Activated naive CD4-positive, alpha-beta T cell treated with anti-CD3 and anti-CD28 coated beads, Interleukin-2, amount 10 ng/mL, durations not matched to agents 7 days and 5 days (primary cell): ENCODE measurements at regions not wholly inside any gene's neighbourhood (a gene's known extent, or its start where the extent isn't known, plus 50 kb on each side); places are given as distances from the start of the nearest gene placed in this dataset.

Experiments used
- CTCF ChIA-PET: fragments of 350-600 bp; sonication (Branson Sonifier 250); formaldehyde crosslinking; loops from one replicate; lab custom pipeline; 2021; ENCODE audit warnings: antibody characterized with exemption; lab: Charles Lee
- DNase-seq: peaks from one replicate; pipeline ENCODE4 v3.0.0-alpha.2; 2020
- H3K27ac Mint-ChIP-seq: one replicate; pipeline ENCODE4 v1.8.0; 2021; ENCODE audit warnings: mild to moderate bottlenecking, moderate library complexity, mixed read lengths
- H3K27me3 Mint-ChIP-seq: one replicate; pipeline ENCODE4 v1.8.0; 2021; ENCODE audit warnings: mild to moderate bottlenecking, mixed read lengths
- H3K36me3 Mint-ChIP-seq: one replicate; pipeline ENCODE4 v1.8.0; 2021; ENCODE audit warnings: mixed read lengths
- H3K4me1 Mint-ChIP-seq: one replicate; pipeline ENCODE4 v1.8.0; 2021; ENCODE audit warnings: mixed read lengths
- H3K4me3 Mint-ChIP-seq: one replicate; pipeline ENCODE4 v1.8.0; 2021; ENCODE audit warnings: mild to moderate bottlenecking, moderate library complexity, mixed read lengths
- H3K9me3 Mint-ChIP-seq: one replicate; pipeline ENCODE4 v1.8.0; 2021; ENCODE audit warnings: mixed read lengths

DNA sequence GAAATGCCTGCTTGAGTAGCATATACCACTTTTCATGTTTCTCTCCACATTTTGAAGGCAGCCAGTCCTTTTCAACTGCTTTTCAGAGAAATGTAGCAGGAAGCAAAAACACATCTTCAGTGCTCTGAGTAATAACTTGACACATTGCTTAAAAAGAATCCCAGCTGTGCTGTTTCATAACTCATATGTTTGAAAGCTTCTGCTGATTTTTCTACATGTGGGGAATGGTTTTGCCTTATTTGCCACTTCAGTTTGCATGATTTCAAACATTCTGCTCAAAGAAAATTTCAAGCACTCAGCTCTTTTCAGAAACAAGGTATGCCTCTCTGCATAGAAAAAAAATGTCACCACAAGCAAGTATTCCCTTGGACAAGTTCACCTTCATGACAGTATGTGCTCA is 732.8 kb downstream of the POM121L12 start:
- no peaks in the 10 kb centered on the region for H3K27me3 Mint-ChIP-seq
- no peak overlapping the region for H3K27ac Mint-ChIP-seq
- no peak overlapping the region for H3K4me3 Mint-ChIP-seq
- DNase-seq: no peak
- H3K4me1 Mint-ChIP-seq: no peaks in the 10 kb centered on the region
- CTCF ChIA-PET: no interaction called here
- no peaks in the 10 kb centered on the region for H3K36me3 Mint-ChIP-seq
- peaks cover 50% of the 10 kb centered on the region for H3K9me3 Mint-ChIP-seq

DNA sequence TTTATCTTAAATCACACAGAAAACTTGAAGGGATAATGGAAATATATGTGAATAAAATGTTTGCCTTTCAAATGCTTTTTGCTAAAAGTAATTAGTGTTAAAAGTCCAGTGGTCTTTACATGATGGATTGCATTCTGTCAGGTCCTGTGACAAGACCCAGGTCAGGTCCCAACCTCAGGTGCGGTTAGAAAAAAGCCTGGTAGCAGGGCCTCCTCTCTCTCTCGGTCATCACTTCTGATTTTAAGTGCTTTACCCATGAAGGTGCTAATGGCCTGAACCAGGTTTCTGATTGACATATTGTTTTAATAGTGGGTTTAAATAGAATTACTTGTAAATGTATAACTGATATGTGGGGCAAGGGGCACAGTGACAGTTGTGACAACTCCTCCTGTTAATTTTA is 736.3 kb downstream of the POM121L12 start:
- H3K4me3 Mint-ChIP-seq: no peak overlapping the region
- no peak overlapping the region for H3K27ac Mint-ChIP-seq
- peaks cover 36% of the 10 kb centered on the region for H3K9me3 Mint-ChIP-seq
- H3K36me3 Mint-ChIP-seq: no peaks in the 10 kb centered on the region
- no peaks in the 10 kb centered on the region for H3K27me3 Mint-ChIP-seq
- no peak for DNase-seq
- CTCF ChIA-PET: no interaction called here
- no peaks in the 10 kb centered on the region for H3K4me1 Mint-ChIP-seq

DNA sequence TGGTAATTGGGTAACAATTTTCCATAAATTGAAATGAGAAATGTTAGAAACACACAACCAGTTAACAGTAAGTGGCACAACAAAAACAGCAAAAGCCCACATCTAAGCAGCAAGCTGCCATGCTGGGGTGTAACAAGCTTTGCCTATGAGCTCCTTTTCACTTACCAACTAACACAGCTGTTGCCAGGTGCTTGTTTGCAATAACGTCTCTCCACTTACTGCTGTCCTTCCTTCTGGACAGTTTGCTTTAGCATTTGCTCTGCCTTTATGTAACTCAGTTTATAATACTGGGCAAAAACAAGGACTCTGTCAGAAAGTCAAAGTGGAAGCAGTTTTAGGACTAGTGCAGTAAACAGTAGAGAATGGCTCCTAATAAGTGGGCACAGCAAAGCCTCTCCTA is 740.9 kb downstream of the POM121L12 start:
- no peaks in the 10 kb centered on the region for H3K4me1 Mint-ChIP-seq
- CTCF ChIA-PET: no interaction called here

DNA sequence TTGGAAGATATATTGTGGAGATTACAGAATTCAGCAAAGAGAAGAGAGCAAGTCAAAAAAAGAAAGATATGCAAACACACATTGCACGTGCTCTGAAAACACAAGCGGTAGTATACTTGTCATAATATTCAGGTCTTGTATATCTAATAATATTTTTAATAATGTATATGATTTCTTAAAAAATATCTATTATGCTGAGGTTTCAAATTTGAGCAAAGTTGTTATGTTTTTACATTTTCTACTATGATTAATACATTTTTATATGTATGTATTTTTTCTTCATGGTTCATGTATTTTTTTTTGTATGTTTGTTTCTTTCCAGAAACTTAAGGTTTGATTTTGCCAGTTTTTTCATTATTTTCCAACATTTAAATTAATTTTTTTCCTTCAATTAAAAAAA is 752.4 kb upstream of the VSTM2A start:
- H3K27ac Mint-ChIP-seq: no peak overlapping the region
- no peaks in the 10 kb centered on the region for H3K36me3 Mint-ChIP-seq
- DNase-seq: no peak
- peaks cover 13% of the 10 kb centered on the region for H3K9me3 Mint-ChIP-seq
- H3K27me3 Mint-ChIP-seq: no peaks in the 10 kb centered on the region
- CTCF ChIA-PET: no interaction called here
- H3K4me1 Mint-ChIP-seq: no peaks in the 10 kb centered on the region
- no peak overlapping the region for H3K4me3 Mint-ChIP-seq

More for the DNA sequence above, 740.9 kb downstream of the POM121L12 start:
- Mint-ChIP-seq H3K27ac (no peak overlapping the region), H3K4me3 (no peak overlapping the region), H3K36me3 (no peaks in the 10 kb centered on the region), H3K9me3 (peaks cover 27% of the 10 kb centered on the region), H3K27me3 (no peaks in the 10 kb centered on the region)
- no peak for DNase-seq

DNA sequence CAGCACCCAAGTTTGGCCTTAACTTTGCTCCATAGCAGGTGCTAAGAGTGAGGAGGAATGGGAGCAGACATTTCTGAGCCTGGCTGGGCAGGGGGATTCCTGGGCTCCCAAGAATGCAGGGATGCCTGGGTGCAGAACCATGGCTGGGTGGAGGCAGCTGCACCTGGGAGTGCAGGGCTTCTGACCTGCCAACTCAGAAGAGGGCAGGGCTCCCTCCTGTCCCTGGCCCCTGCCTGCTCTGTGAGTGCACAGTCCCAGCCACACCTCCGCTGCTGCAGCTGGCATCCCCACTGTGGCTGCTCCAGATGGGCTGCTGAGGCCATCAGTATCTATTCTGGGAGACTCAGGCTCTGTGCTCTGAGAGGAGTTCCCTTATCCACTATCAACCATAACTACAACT is 747.4 kb upstream of the VSTM2A start:
- Mint-ChIP-seq H3K4me3 (no peak overlapping the region), H3K27me3 (no peaks in the 10 kb centered on the region), H3K4me1 (no peaks in the 10 kb centered on the region), H3K36me3 (no peaks in the 10 kb centered on the region), H3K27ac (no peak overlapping the region), H3K9me3 (peaks cover 19% of the 10 kb centered on the region)
- CTCF ChIA-PET: no interaction called here
- no peak for DNase-seq

- Mint-ChIP-seq H3K36me3 (no peaks in the 10 kb centered on the region), H3K4me3 (no peak overlapping the region), H3K27ac (no peak overlapping the region), H3K27me3 (no peaks in the 10 kb centered on the region), H3K9me3 (peaks cover 5% of the 10 kb centered on the region), H3K4me1 (no peaks in the 10 kb centered on the region)
- CTCF ChIA-PET: no interaction called here
- no peak for DNase-seq
Observed at GRCh38 chr7:53800746-53801145, 741.4 kb upstream of the VSTM2A start.

GRCh38 chr7:53806119-53806518 is 736.1 kb upstream of the VSTM2A start:
- Mint-ChIP-seq H3K4me1 (no peaks in the 10 kb centered on the region), H3K9me3 (peaks cover 13% of the 10 kb centered on the region), H3K36me3 (no peaks in the 10 kb centered on the region), H3K27me3 (no peaks in the 10 kb centered on the region), H3K4me3 (no peak overlapping the region), H3K27ac (no peak overlapping the region)
- no peak for DNase-seq
- CTCF ChIA-PET: no interaction called here

- H3K9me3 Mint-ChIP-seq: peaks cover 14% of the 10 kb centered on the region
- H3K4me3 Mint-ChIP-seq: no peak overlapping the region
- no peak overlapping the region for H3K27ac Mint-ChIP-seq
- no peaks in the 10 kb centered on the region for H3K36me3 Mint-ChIP-seq
- no peak for DNase-seq
- H3K27me3 Mint-ChIP-seq: no peaks in the 10 kb centered on the region
- H3K4me1 Mint-ChIP-seq: no peaks in the 10 kb centered on the region
- CTCF ChIA-PET: no interaction called here
Observed at GRCh38 chr7:53811555-53812079, 730.6 kb upstream of the VSTM2A start.

GRCh38 chr7:53812135-53812534 is 730.0 kb upstream of the VSTM2A start:
- peaks cover 15% of the 10 kb centered on the region for H3K9me3 Mint-ChIP-seq
- CTCF ChIA-PET: no interaction called here
- no peaks in the 10 kb centered on the region for H3K4me1 Mint-ChIP-seq
- no peak for DNase-seq
- H3K36me3 Mint-ChIP-seq: no peaks in the 10 kb centered on the region
- no peak overlapping the region for H3K27ac Mint-ChIP-seq
- no peak overlapping the region for H3K4me3 Mint-ChIP-seq
- H3K27me3 Mint-ChIP-seq: no peaks in the 10 kb centered on the region

DNA sequence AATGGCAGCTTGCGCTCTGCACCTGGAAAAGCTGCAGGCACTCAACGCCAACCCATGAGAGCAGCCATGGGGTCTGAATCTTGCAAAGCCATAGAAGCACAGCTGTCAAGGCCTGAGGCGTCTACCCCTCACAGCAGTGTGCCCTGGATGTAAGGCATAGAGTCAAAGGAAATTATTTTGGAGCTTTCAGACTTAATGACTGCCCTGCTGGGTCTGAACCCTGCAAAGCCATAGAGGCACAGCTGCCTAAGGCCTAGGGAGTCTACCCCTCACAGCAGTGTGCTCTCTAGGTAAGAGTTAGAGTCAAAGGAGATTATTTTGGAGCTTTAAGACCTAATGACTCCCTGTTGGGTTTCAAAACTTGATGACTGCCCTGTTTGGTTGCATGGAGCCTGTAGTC is 706.9 kb upstream of the VSTM2A start:
- CTCF ChIA-PET: no interaction called here
- DNase-seq: no peak
- Mint-ChIP-seq H3K27me3 (no peaks in the 10 kb centered on the region), H3K4me3 (no peak overlapping the region), H3K4me1 (no peaks in the 10 kb centered on the region), H3K36me3 (no peaks in the 10 kb centered on the region), H3K9me3 (peaks cover 20% of the 10 kb centered on the region), H3K27ac (no peak overlapping the region)

- Mint-ChIP-seq H3K36me3 (no peaks in the 10 kb centered on the region), H3K4me1 (no peaks in the 10 kb centered on the region), H3K27ac (no peak overlapping the region), H3K27me3 (no peaks in the 10 kb centered on the region), H3K4me3 (no peak overlapping the region), H3K9me3 (peaks cover 23% of the 10 kb centered on the region)
- DNase-seq: no peak
- CTCF ChIA-PET: no interaction called here
Observed at GRCh38 chr7:53877688-53878087, 664.5 kb upstream of the VSTM2A start.

GRCh38 chr7:53900856-53901528 is 641.2 kb upstream of the VSTM2A start:
- Mint-ChIP-seq H3K36me3 (no peaks in the 10 kb centered on the region), H3K4me3 (no peak overlapping the region), H3K27me3 (no peaks in the 10 kb centered on the region), H3K4me1 (no peaks in the 10 kb centered on the region), H3K27ac (no peak overlapping the region), H3K9me3 (peaks cover 23% of the 10 kb centered on the region)
- CTCF ChIA-PET: no interaction called here
- DNase-seq: no peak

- Mint-ChIP-seq H3K4me3 (no peak overlapping the region), H3K36me3 (no peaks in the 10 kb centered on the region), H3K27me3 (no peaks in the 10 kb centered on the region), H3K27ac (no peak overlapping the region), H3K4me1 (no peaks in the 10 kb centered on the region), H3K9me3 (peaks cover 35% of the 10 kb centered on the region)
- no peak for DNase-seq
- CTCF ChIA-PET: no interaction called here
Observed at GRCh38 chr7:53904355-53904754, 637.8 kb upstream of the VSTM2A start.

- Mint-ChIP-seq H3K27me3 (no peaks in the 10 kb centered on the region), H3K36me3 (no peaks in the 10 kb centered on the region), H3K27ac (no peak overlapping the region), H3K9me3 (peaks cover 27% of the 10 kb centered on the region), H3K4me3 (no peak overlapping the region), H3K4me1 (no peaks in the 10 kb centered on the region)
- CTCF ChIA-PET: no interaction called here
- no peak for DNase-seq
Observed at GRCh38 chr7:53917637-53918036, 624.5 kb upstream of the VSTM2A start.

- Mint-ChIP-seq H3K4me3 (no peak overlapping the region), H3K36me3 (no peaks in the 10 kb centered on the region), H3K9me3 (peaks cover 29% of the 10 kb centered on the region), H3K27me3 (no peaks in the 10 kb centered on the region), H3K4me1 (no peaks in the 10 kb centered on the region), H3K27ac (no peak overlapping the region)
- no peak for DNase-seq
- CTCF ChIA-PET: no interaction called here
Observed at GRCh38 chr7:53920011-53920410, 622.2 kb upstream of the VSTM2A start.
